Skeletal muscle satellite cell (primary cell): ENCODE measurements at regions not wholly inside any gene's neighbourhood (a gene's known extent, or its start where the extent isn't known, plus 50 kb on each side); places are given as distances from the start of the nearest gene placed in this dataset.

Experiments
- H3K27me3 ChIP-seq: 2 replicates; pipeline ENCODE4 v1.7.0; 2013; ENCODE audit warnings: low read length; ENCODE audit not compliant: control insufficient read depth, insufficient read depth
- H3K36me3 ChIP-seq: 2 replicates; pipeline ENCODE4 v1.7.0; 2013; ENCODE audit warnings: mild to moderate bottlenecking, control low read depth, low read length; ENCODE audit not compliant: insufficient read depth
- H3K4me1 ChIP-seq: 2 replicates; pipeline ENCODE4 v1.7.0; 2013; ENCODE audit warnings: low read length; ENCODE audit not compliant: control insufficient read depth, insufficient read depth
- H3K4me2 ChIP-seq: 2 replicates; pipeline ENCODE4 v1.7.0; 2013; ENCODE audit warnings: mild to moderate bottlenecking, low read length
- H3K4me3 ChIP-seq: 2 replicates; pipeline ENCODE4 v1.7.0; 2013; ENCODE audit warnings: low read length
- H3K9ac ChIP-seq: 2 replicates; pipeline ENCODE4 v1.7.0; 2013; ENCODE audit warnings: mild to moderate bottlenecking, low read depth, low read length, moderate library complexity
- H3K9me3 ChIP-seq: replicated peaks from 2 replicates; pipeline ENCODE4 v1.7.0; 2013; ENCODE audit warnings: mild to moderate bottlenecking, control low read depth, low read length

DNA sequence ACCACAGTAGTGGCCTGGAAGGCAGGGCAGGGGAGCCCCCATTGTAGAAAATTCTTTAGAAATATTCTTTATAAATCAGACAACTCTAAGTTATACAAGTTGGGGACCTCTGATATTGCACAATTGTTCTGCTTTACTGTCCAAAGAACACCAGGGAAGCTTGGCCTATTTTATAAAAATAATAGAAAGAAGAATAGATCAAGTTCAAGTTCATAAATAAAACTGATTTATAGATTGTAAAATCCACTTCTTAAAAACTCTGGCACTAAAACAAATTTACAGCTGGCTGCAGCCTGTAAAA, 55.0 kb upstream of the GALNT2 start:
- Histone ChIP-seq H3K4me2 (no peak overlapping the region), H3K4me1 (no peaks in the 10 kb centered on the region), H3K9ac (no peak overlapping the region), H3K4me3 (no peak overlapping the region), H3K9me3 (no peaks in the 10 kb centered on the region), H3K27me3 (peaks cover 7% of the 10 kb centered on the region), H3K36me3 (no peaks in the 10 kb centered on the region)

DNA sequence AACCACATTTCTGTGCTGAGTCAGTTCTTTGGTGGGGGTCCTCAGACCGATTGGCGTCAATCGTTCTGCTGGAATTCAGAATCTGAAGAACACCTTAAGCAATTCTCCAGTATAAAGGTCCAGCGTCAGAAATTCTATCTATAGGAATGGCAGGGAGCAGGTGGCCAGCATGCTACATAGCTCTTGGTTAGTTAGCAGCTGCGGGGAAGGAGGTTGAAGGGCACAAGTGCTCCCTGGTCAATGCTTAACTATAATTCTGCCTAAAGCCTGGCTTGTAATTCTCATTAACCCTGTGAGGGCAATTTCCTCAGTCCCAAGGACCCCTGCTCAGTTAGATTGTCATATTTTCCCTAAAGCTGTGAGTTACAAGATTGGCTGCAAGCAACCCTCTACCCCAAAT, 54.3 kb upstream of the GALNT2 start:
- Histone ChIP-seq H3K9me3 (no peaks in the 10 kb centered on the region), H3K27me3 (peaks cover 7% of the 10 kb centered on the region), H3K4me1 (no peaks in the 10 kb centered on the region), H3K4me3 (no peak overlapping the region), H3K36me3 (no peaks in the 10 kb centered on the region), H3K4me2 (no peak overlapping the region), H3K9ac (no peak overlapping the region)

DNA sequence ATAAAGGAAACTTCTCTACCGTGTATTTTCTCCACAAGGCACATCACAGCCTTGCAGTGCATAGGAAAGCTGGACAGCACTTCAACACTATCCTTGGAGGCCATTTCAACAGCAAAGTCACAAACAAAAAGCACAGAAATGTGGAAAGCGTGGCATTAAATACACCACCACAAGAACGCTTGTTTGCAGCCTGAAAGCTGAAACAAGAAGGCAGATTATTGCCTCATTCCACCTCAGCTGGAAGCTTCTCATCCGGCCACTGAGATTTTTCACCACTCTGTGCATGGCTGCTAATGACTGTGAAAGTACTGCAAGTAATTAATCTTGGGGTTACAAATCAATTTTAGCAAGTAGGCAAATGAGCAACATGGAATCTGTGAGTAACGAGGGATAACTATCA, 50.9 kb upstream of the GALNT2 start:
- Histone ChIP-seq H3K27me3 (no peaks in the 10 kb centered on the region), H3K36me3 (no peaks in the 10 kb centered on the region), H3K4me1 (no peaks in the 10 kb centered on the region), H3K4me2 (no peak overlapping the region), H3K9me3 (no peaks in the 10 kb centered on the region), H3K9ac (no peak overlapping the region), H3K4me3 (no peak overlapping the region)
